ENCODE measurements at regions not wholly inside any gene's neighbourhood (a gene's known extent, or its start where the extent isn't known, plus 50 kb on each side); places are given as distances from the start of the nearest gene placed in this dataset.

- H3K36me3 ChIP-seq, result no peaks in the 10 kb centered on the region
- H3K27ac ChIP-seq, result no peak overlapping the region
- DNase-seq (no peak), FAIRE-seq (no peak), ATAC-seq (no peak)
- no peak overlapping the region for H3K4me3 ChIP-seq
- no peaks in the 10 kb centered on the region for H3K27me3 ChIP-seq
- intact Hi-C loops (cut with DNase I), result no loop called here
- no peaks in the 10 kb centered on the region for H3K9me3 ChIP-seq
- 50 to 64% methylated on average over 2 of the region's 2 CpGs for WGBS, 2 donors
- no peaks in the 10 kb centered on the region for H3K4me1 ChIP-seq
- no peak for TF ChIP-seq CTCF (IDR thresholded peaks at IDR 0.05)
Observed at GRCh38 chr7:118662266-118662665, 437.8 kb downstream of the ANKRD7 start.

GRCh38 chr7:118664498-118664897 is 440.0 kb downstream of the ANKRD7 start:
- H3K4me1 ChIP-seq, result no peaks in the 10 kb centered on the region
- no peak overlapping the region for H3K27ac ChIP-seq
- FAIRE-seq (no peak), DNase-seq (no peak), ATAC-seq (no peak)
- H3K36me3 ChIP-seq, result no peaks in the 10 kb centered on the region
- 23 to 24% methylated on average over 1 of the region's 1 CpG for WGBS, 2 donors
- H3K9me3 ChIP-seq, result no peaks in the 10 kb centered on the region
- intact Hi-C loops (cut with DNase I), result no loop called here
- H3K27me3 ChIP-seq, result no peaks in the 10 kb centered on the region
- no peak for TF ChIP-seq CTCF (IDR thresholded peaks at IDR 0.05)
- no peak overlapping the region for H3K4me3 ChIP-seq

GRCh38 chr7:118671149-118671548 is 446.6 kb downstream of the ANKRD7 start:
- 50 to 52% methylated on average over 4 of the region's 4 CpGs for WGBS, 2 donors

GRCh38 chr7:118684796-118685195 is 460.3 kb downstream of the ANKRD7 start:
- Histone ChIP-seq H3K27ac (no peak overlapping the region), H3K27me3 (no peaks in the 10 kb centered on the region), H3K9me3 (no peaks in the 10 kb centered on the region), H3K4me3 (no peak overlapping the region), H3K4me1 (no peaks in the 10 kb centered on the region), H3K36me3 (no peaks in the 10 kb centered on the region)
- intact Hi-C loops (cut with DNase I), result no loop called here
- DNase-seq (no peak), ATAC-seq (no peak), FAIRE-seq (no peak)
- no peak for TF ChIP-seq CTCF (IDR thresholded peaks at IDR 0.05)

More at GRCh38 chr7:118671149-118671548, 446.6 kb downstream of the ANKRD7 start:
- intact Hi-C loops (cut with DNase I), result no loop called here
- no peak overlapping the region for H3K4me3 ChIP-seq
- no peaks in the 10 kb centered on the region for H3K36me3 ChIP-seq
- no peak overlapping the region for H3K27ac ChIP-seq
- no peaks in the 10 kb centered on the region for H3K4me1 ChIP-seq
- DNase-seq (no peak), FAIRE-seq (no peak), ATAC-seq (no peak)
- no peaks in the 10 kb centered on the region for H3K27me3 ChIP-seq
- no peaks in the 10 kb centered on the region for H3K9me3 ChIP-seq
- TF ChIP-seq CTCF (IDR thresholded peaks at IDR 0.05), result no peak

GRCh38 chr7:118689403-118689802 is 464.9 kb downstream of the ANKRD7 start:
- DNase-seq, result no peak
- intact Hi-C loops (cut with DNase I), result no loop called here
- no peak for ATAC-seq
- 83 to 87% methylated on average over 18 of the region's 18 CpGs for WGBS, 2 donors
- no peak for TF ChIP-seq CTCF (IDR thresholded peaks at IDR 0.05)
- Histone ChIP-seq H3K4me1 (no peaks in the 10 kb centered on the region), H3K36me3 (no peaks in the 10 kb centered on the region), H3K27ac (no peak overlapping the region), H3K4me3 (no peak overlapping the region), H3K27me3 (no peaks in the 10 kb centered on the region), H3K9me3 (no peaks in the 10 kb centered on the region)
- FAIRE-seq, result no peak
